Liver (tissue), 8 donors: ENCODE measurements at regions not wholly inside any gene's neighbourhood (a gene's known extent, or its start where the extent isn't known, plus 50 kb on each side); places are given as distances from the start of the nearest gene placed in this dataset.

ENCODE experiments used
- DNase-seq: peaks from one replicate; pipeline ENCODE4 v3.0.0-alpha.2; 2017; ENCODE audit warnings: low spot score
- H3K27ac ChIP-seq, 2 donors: one replicate each; pipeline ENCODE4 v1.7.0; 2013; ENCODE audit warnings: inconsistent platforms in 2 of 2, low read length in 2 of 2, control low read depth in 1 of 2, low read depth in 1 of 2, mild to moderate bottlenecking in 1 of 2
- H3K27me3 ChIP-seq, 4 donors: one replicate each; pipeline versions ENCODE4 v1.6.1 to v1.7.0; 2013; ENCODE audit warnings: low read length in 3 of 4, inconsistent platforms in 1 of 4, mild to moderate bottlenecking in 1 of 4, moderate library complexity in 1 of 4; ENCODE audit not compliant: control insufficient read depth in 4 of 4, insufficient read depth in 4 of 4
- H3K36me3 ChIP-seq, 4 donors: one replicate each; pipeline versions ENCODE4 v1.6.1 to v1.7.0; 2013; ENCODE audit warnings: low read length in 3 of 4, mild to moderate bottlenecking in 3 of 4, low read depth in 1 of 4, moderate library complexity in 1 of 4; ENCODE audit not compliant: control insufficient read depth in 4 of 4, insufficient read depth in 3 of 4
- H3K4me1 ChIP-seq, 4 donors: one replicate each; pipeline versions ENCODE4 v1.6.1 to v1.7.0; 2013; ENCODE audit warnings: low read length in 3 of 4, mild to moderate bottlenecking in 3 of 4, moderate library complexity in 1 of 4; ENCODE audit not compliant: control insufficient read depth in 4 of 4, insufficient read depth in 4 of 4
- H3K4me3 ChIP-seq, 3 donors: one replicate each; pipeline versions ENCODE4 v1.6.1 to v1.7.0; 2013; ENCODE audit warnings: low read length in 3 of 3, control low read depth in 1 of 3, low read depth in 1 of 3, mild to moderate bottlenecking in 1 of 3
- H3K9ac ChIP-seq, 2 donors: one replicate each; pipeline ENCODE4 v1.7.0; 2013; ENCODE audit warnings: low read length in 2 of 2, mild to moderate bottlenecking in 2 of 2, moderate library complexity in 2 of 2, control low read depth in 1 of 2, low read depth in 1 of 2
- H3K9me3 ChIP-seq, 4 donors: one replicate each; pipeline versions ENCODE4 v1.6.1 to v1.7.0; 2013; ENCODE audit warnings: low read length in 3 of 4; ENCODE audit not compliant: control insufficient read depth in 4 of 4
- EGR1 ChIP-seq, 2 donors: IDR thresholded peaks; 2 replicates each; pipeline ENCODE4 v1.6.1; 2016 to 2018; ENCODE audit warnings: antibody characterized with exemption in 2 of 2, low read depth in 2 of 2
- FOXA1 ChIP-seq: IDR thresholded peaks from 2 replicates; pipeline ENCODE4 v1.6.1; 2016; ENCODE audit warnings: antibody characterized with exemption
- FOXA2 ChIP-seq: IDR thresholded peaks from 2 replicates; pipeline ENCODE4 v1.6.1; 2016; ENCODE audit warnings: antibody characterized with exemption
- GABPA ChIP-seq, 2 donors: IDR thresholded peaks in 1 of 2; conservative IDR thresholded peaks in 1 of 2; 2 replicates each; pipeline ENCODE4 v1.6.1; 2016; ENCODE audit warnings: antibody characterized with exemption in 2 of 2, mild to moderate bottlenecking in 1 of 2, moderate library complexity in 1 of 2
- HNF4A ChIP-seq, 2 donors: conservative IDR thresholded peaks; 2 replicates each; pipeline ENCODE4 v1.6.1; 2016; ENCODE audit warnings: antibody characterized with exemption in 2 of 2, mild to moderate bottlenecking in 2 of 2
- HNF4G ChIP-seq: IDR thresholded peaks from 2 replicates; pipeline ENCODE4 v1.6.1; 2016; ENCODE audit warnings: antibody characterized with exemption
- JUND ChIP-seq, 2 donors: IDR thresholded peaks; 2 replicates each; pipeline ENCODE4 v1.6.1; 2016; ENCODE audit warnings: antibody characterized with exemption in 2 of 2
- NR2F2 ChIP-seq: IDR thresholded peaks from 2 replicates; pipeline ENCODE4 v1.6.1; 2016; ENCODE audit warnings: antibody characterized with exemption
- RAD21 ChIP-seq, 2 donors: IDR thresholded peaks; 2 replicates each; pipeline ENCODE4 v1.6.1; 2016; ENCODE audit warnings: antibody characterized with exemption in 2 of 2, mild to moderate bottlenecking in 2 of 2
- RXRA ChIP-seq, 2 donors: IDR thresholded peaks; 2 replicates each; pipeline ENCODE4 v1.6.1; 2017 to 2018; ENCODE audit warnings: antibody characterized with exemption in 2 of 2, mild to moderate bottlenecking in 1 of 2
- SP1 ChIP-seq: IDR thresholded peaks from 2 replicates; pipeline ENCODE4 v1.6.1; 2018; ENCODE audit warnings: antibody characterized with exemption, mild to moderate bottlenecking
- YY1 ChIP-seq: IDR thresholded peaks from 2 replicates; pipeline ENCODE4 v1.6.1; 2016; ENCODE audit warnings: antibody characterized with exemption, mild to moderate bottlenecking
- WGBS: extraction: QIAGEN DNeasy Blood & Tissue Kit; methylation state at CpG from one replicate; pipeline ENCODE4 v1.1.7; 2013; 5-methylcytosine and 5-hydroxymethylcytosine counted together
- TF ChIP-seq, protein P1 (sequence below): IDR thresholded peaks from 2 replicates; pipeline ENCODE4 v1.6.1; 2016; ENCODE audit warnings: antibody characterized with exemption
- TF ChIP-seq, protein P2 (sequence below): IDR thresholded peaks from 2 replicates; pipeline ENCODE4 v1.6.1; 2016; ENCODE audit warnings: antibody characterized with exemption, mild to moderate bottlenecking
- TF ChIP-seq, protein P3 (sequence below): IDR thresholded peaks from 2 replicates; pipeline ENCODE4 v1.6.1; 2016; ENCODE audit warnings: antibody characterized with exemption
- TF ChIP-seq, protein P4 (sequence below): fragments of 150-350 bp; IDR thresholded peaks from 2 replicates; pipeline ENCODE4 v1.5.1; 2017; ENCODE audit warnings: improper control_type of control experiment, low read depth, low read length; ENCODE audit not compliant: missing input control
- TF ChIP-seq, protein P5 (sequence below): IDR thresholded peaks from 2 replicates; pipeline ENCODE4 v1.6.1; 2016; ENCODE audit warnings: antibody characterized with exemption
- donor health status: healthy.
- donor health status: healthy.
- donor health status: healthy.
- donor health status: healthy.
- donor health status: healthy.

DNA sequence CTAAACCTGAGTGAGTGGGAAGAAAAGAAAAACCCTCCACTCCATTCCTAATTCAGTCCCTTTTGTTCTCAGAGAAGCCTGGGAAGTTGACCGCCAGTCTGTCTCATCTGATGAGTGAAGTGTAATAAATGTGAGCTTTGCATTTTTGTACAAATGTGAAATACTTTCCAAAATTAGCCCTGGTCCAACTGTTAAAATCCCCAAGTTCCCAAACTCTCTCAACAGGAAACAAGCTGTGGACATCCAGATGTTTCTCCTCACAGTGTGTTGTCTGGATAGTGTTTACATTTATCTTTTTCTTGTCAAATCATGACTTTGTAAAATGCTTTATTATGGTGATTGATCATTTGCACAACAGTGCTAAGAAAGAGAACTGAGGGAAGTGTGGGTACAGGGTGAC, 145.1 kb downstream of the TM2D1 start:
- DNase-seq, result no peak
- 94% methylated on average over 1 of the region's 1 CpG for WGBS

DNA sequence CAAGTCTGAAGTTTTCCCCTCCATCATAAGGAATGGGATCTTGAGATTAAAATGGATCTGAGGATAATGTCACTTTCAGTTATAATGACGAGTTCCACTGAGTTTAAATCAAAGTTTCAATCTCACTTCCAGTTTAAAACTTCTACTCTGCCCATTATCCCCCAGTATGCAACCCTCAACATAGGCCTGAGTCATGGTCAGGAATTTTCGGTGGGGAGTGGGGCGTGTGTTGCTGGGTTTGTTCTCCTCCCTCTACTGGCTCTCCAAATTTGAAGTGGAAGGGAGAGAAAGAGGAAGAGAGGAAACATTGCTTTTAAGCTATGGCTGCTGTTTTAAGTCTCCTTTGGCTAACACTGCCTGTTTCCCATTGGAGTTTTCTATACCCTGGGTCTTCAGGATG, 152.9 kb downstream of the TM2D1 start:
- DNase-seq, result no peak
- Histone ChIP-seq H3K9me3 (no peaks in the 10 kb centered on the region), H3K27me3 (no peaks in the 10 kb centered on the region), H3K36me3 (no peaks in the 10 kb centered on the region), H3K4me1 (no peaks in the 10 kb centered on the region), H3K27ac (no peak overlapping the region), H3K4me3 (no peak overlapping the region), H3K9ac (no peak overlapping the region)
- TF ChIP-seq, protein P1, sequence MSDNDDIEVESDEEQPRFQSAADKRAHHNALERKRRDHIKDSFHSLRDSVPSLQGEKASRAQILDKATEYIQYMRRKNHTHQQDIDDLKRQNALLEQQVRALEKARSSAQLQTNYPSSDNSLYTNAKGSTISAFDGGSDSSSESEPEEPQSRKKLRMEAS, result no peak
- TF ChIP-seq GABPA (IDR thresholded peaks at IDR 0.05 in 1 of 2, conservative IDR thresholded peaks at IDR 0.05 in 1 of 2) (no peak), SP1 (no peak), JUND (IDR thresholded peaks at IDR 0.05) (no peak), EGR1 (IDR thresholded peaks at IDR 0.05; ENCODE audit: low read depth in 2 of 2) (no peak), YY1 (no peak), FOXA2 (no peak), NR2F2 (no peak), FOXA1 (no peak), RAD21 (IDR thresholded peaks at IDR 0.05) (no peak), HNF4G (no peak), RXRA (IDR thresholded peaks at IDR 0.05) (no peak), HNF4A (conservative IDR thresholded peaks at IDR 0.05) (no peak)
- TF ChIP-seq, protein P2, sequence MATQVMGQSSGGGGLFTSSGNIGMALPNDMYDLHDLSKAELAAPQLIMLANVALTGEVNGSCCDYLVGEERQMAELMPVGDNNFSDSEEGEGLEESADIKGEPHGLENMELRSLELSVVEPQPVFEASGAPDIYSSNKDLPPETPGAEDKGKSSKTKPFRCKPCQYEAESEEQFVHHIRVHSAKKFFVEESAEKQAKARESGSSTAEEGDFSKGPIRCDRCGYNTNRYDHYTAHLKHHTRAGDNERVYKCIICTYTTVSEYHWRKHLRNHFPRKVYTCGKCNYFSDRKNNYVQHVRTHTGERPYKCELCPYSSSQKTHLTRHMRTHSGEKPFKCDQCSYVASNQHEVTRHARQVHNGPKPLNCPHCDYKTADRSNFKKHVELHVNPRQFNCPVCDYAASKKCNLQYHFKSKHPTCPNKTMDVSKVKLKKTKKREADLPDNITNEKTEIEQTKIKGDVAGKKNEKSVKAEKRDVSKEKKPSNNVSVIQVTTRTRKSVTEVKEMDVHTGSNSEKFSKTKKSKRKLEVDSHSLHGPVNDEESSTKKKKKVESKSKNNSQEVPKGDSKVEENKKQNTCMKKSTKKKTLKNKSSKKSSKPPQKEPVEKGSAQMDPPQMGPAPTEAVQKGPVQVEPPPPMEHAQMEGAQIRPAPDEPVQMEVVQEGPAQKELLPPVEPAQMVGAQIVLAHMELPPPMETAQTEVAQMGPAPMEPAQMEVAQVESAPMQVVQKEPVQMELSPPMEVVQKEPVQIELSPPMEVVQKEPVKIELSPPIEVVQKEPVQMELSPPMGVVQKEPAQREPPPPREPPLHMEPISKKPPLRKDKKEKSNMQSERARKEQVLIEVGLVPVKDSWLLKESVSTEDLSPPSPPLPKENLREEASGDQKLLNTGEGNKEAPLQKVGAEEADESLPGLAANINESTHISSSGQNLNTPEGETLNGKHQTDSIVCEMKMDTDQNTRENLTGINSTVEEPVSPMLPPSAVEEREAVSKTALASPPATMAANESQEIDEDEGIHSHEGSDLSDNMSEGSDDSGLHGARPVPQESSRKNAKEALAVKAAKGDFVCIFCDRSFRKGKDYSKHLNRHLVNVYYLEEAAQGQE, result no peak
- TF ChIP-seq, protein P3, sequence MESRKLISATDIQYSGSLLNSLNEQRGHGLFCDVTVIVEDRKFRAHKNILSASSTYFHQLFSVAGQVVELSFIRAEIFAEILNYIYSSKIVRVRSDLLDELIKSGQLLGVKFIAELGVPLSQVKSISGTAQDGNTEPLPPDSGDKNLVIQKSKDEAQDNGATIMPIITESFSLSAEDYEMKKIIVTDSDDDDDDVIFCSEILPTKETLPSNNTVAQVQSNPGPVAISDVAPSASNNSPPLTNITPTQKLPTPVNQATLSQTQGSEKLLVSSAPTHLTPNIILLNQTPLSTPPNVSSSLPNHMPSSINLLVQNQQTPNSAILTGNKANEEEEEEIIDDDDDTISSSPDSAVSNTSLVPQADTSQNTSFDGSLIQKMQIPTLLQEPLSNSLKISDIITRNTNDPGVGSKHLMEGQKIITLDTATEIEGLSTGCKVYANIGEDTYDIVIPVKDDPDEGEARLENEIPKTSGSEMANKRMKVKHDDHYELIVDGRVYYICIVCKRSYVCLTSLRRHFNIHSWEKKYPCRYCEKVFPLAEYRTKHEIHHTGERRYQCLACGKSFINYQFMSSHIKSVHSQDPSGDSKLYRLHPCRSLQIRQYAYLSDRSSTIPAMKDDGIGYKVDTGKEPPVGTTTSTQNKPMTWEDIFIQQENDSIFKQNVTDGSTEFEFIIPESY, result no peak
- TF ChIP-seq, protein P4, sequence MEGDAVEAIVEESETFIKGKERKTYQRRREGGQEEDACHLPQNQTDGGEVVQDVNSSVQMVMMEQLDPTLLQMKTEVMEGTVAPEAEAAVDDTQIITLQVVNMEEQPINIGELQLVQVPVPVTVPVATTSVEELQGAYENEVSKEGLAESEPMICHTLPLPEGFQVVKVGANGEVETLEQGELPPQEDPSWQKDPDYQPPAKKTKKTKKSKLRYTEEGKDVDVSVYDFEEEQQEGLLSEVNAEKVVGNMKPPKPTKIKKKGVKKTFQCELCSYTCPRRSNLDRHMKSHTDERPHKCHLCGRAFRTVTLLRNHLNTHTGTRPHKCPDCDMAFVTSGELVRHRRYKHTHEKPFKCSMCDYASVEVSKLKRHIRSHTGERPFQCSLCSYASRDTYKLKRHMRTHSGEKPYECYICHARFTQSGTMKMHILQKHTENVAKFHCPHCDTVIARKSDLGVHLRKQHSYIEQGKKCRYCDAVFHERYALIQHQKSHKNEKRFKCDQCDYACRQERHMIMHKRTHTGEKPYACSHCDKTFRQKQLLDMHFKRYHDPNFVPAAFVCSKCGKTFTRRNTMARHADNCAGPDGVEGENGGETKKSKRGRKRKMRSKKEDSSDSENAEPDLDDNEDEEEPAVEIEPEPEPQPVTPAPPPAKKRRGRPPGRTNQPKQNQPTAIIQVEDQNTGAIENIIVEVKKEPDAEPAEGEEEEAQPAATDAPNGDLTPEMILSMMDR, result no peak
- TF ChIP-seq, protein P5, sequence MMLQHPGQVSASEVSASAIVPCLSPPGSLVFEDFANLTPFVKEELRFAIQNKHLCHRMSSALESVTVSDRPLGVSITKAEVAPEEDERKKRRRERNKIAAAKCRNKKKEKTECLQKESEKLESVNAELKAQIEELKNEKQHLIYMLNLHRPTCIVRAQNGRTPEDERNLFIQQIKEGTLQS, result no peak
- WGBS, result 88% methylated on average over 3 of the region's 3 CpGs

More for the DNA sequence above, 145.1 kb downstream of the TM2D1 start:
- H3K9me3 ChIP-seq, result no peaks in the 10 kb centered on the region
- H3K4me3 ChIP-seq, result no peak overlapping the region
- TF ChIP-seq HNF4G, result no peak
- TF ChIP-seq NR2F2, result peak; percentile 25
- no peak for TF ChIP-seq FOXA1
- peak in 1 of 2 donors; percentile 10 for TF ChIP-seq RAD21 (IDR thresholded peaks at IDR 0.05)
- H3K4me1 ChIP-seq, result no peaks in the 10 kb centered on the region
- H3K36me3 ChIP-seq, result no peaks in the 10 kb centered on the region
- H3K9ac ChIP-seq, result no peak overlapping the region
- no peak overlapping the region for H3K27ac ChIP-seq
- H3K27me3 ChIP-seq, result no peaks in the 10 kb centered on the region
